Colonic mucosa (tissue), 4 donors: ENCODE measurements at regions not wholly inside any gene's neighbourhood (a gene's known extent, or its start where the extent isn't known, plus 50 kb on each side); places are given as distances from the start of the nearest gene placed in this dataset.

Experiments used
- DNase-seq: peaks from one replicate; pipeline ENCODE4 v3.0.0-alpha.2; 2020
- H3K27ac ChIP-seq: fragments of 200-600 bp; one replicate; pipeline ENCODE4 v1.8.0; 2021
- H3K27me3 ChIP-seq: fragments of 200-600 bp; one replicate; pipeline ENCODE4 v1.8.0; 2021
- H3K36me3 ChIP-seq: fragments of 200-600 bp; one replicate; pipeline ENCODE4 v1.8.0; 2021
- H3K4me1 ChIP-seq: fragments of 200-600 bp; one replicate; pipeline ENCODE4 v1.8.0; 2021; ENCODE audit warnings: mild to moderate bottlenecking
- H3K4me3 ChIP-seq: fragments of 200-600 bp; one replicate; pipeline ENCODE4 v1.8.0; 2021
- H3K9ac ChIP-seq, 2 donors: one replicate each; pipeline ENCODE4 v1.7.0; 2013; ENCODE audit warnings: control low read depth in 2 of 2, low read depth in 2 of 2, low read length in 2 of 2
- H3K9me3 ChIP-seq: fragments of 200-600 bp; one replicate; pipeline ENCODE4 v1.8.0; 2021
- CTCF ChIP-seq: fragments of 200-600 bp; IDR thresholded peaks from one replicate; pipeline ENCODE4 v1.8.0; 2022; ENCODE audit warnings: antibody characterized with exemption, mild to moderate bottlenecking
- intact Hi-C: fragments of 100-400 bp; cut with DNase I; formaldehyde crosslinking; loops from one replicate; pipeline ENCODE4 v1.14.1; 2022
- donor health status: healthy.
- donor health status: DM: no; HTN: no; CAD: no.
- donor health status: DM: no; HTN: no; CAD: no.

GRCh38 chr21:35840197-35840799, 220.0 kb downstream of the SETD4 start:
- Histone ChIP-seq H3K9ac (no peak overlapping the region), H3K27ac (no peak overlapping the region), H3K9me3 (no peaks in the 10 kb centered on the region), H3K36me3 (no peaks in the 10 kb centered on the region), H3K27me3 (no peaks in the 10 kb centered on the region), H3K4me1 (no peaks in the 10 kb centered on the region), H3K4me3 (no peak overlapping the region)
- DNase-seq: peak; percentile 65
- intact Hi-C loops: no loop called here
- TF ChIP-seq CTCF: peak; percentile 69

- intact Hi-C loops: no loop called here
- Histone ChIP-seq H3K4me1 (no peaks in the 10 kb centered on the region), H3K27me3 (no peaks in the 10 kb centered on the region), H3K9me3 (no peaks in the 10 kb centered on the region), H3K4me3 (no peak overlapping the region), H3K36me3 (no peaks in the 10 kb centered on the region), H3K9ac (no peak overlapping the region), H3K27ac (no peak overlapping the region)
- TF ChIP-seq CTCF: no peak
- DNase-seq: no peak
Observed at GRCh38 chr21:35838987-35839763, 221.2 kb downstream of the SETD4 start.

- no peak overlapping the region for H3K9ac ChIP-seq
- H3K4me3 ChIP-seq: no peak overlapping the region
- no peak for TF ChIP-seq CTCF
- DNase-seq: no peak
- H3K9me3 ChIP-seq: no peaks in the 10 kb centered on the region
- H3K4me1 ChIP-seq: no peaks in the 10 kb centered on the region
- no peaks in the 10 kb centered on the region for H3K36me3 ChIP-seq
- no peaks in the 10 kb centered on the region for H3K27me3 ChIP-seq
- intact Hi-C loops: no loop called here
- H3K27ac ChIP-seq: no peak overlapping the region
Observed at GRCh38 chr21:35838350-35838749, 222.0 kb downstream of the SETD4 start.

- intact Hi-C loops: no loop called here
- Histone ChIP-seq H3K9ac (no peak overlapping the region), H3K36me3 (no peaks in the 10 kb centered on the region), H3K4me1 (no peaks in the 10 kb centered on the region), H3K27me3 (no peaks in the 10 kb centered on the region), H3K4me3 (no peak overlapping the region), H3K27ac (no peak overlapping the region), H3K9me3 (no peaks in the 10 kb centered on the region)
- no peak for DNase-seq
- no peak for TF ChIP-seq CTCF
Observed at GRCh38 chr21:35833991-35834390, 226.3 kb downstream of the SETD4 start.

GRCh38 chr21:35833388-35833787, 226.9 kb downstream of the SETD4 start:
- Histone ChIP-seq H3K9ac (no peak overlapping the region), H3K27ac (no peak overlapping the region), H3K9me3 (no peaks in the 10 kb centered on the region), H3K36me3 (no peaks in the 10 kb centered on the region), H3K4me3 (no peak overlapping the region), H3K4me1 (no peaks in the 10 kb centered on the region), H3K27me3 (no peaks in the 10 kb centered on the region)
- no peak for TF ChIP-seq CTCF
- intact Hi-C loops: no loop called here
- DNase-seq: no peak
